ENCODE measurements at regions not wholly inside any gene's neighbourhood (a gene's known extent, or its start where the extent isn't known, plus 50 kb on each side); places are given as distances from the start of the nearest gene placed in this dataset.

- no TSS peak for BruUV-seq (replicated peaks)
- RAD21 ChIA-PET (ENCODE audit: unreplicated experiment): no interaction called here
- ATAC-seq (no peak), FAIRE-seq (no peak), DNase-seq (ENCODE audit: low read depth, low spot score) (no peak)
- Histone ChIP-seq H3K79me2 (ENCODE audit: control insufficient read depth, insufficient read depth, low read length) (no peaks in the 10 kb centered on the region), H3K9me3 (replicated peaks; ENCODE audit: control insufficient read depth, insufficient read depth, low read length) (no peaks in the 10 kb centered on the region), H4K20me1 (ENCODE audit: control insufficient read depth, insufficient read depth) (no peaks in the 10 kb centered on the region), H3K27me3 (replicated peaks in 1 of 2; ENCODE audit: control insufficient read depth in 2 of 2, insufficient read depth in 2 of 2, low read length in 1 of 2) (no peaks in the 10 kb centered on the region), H3K4me2 (ENCODE audit: control insufficient read depth, insufficient read depth) (no peak overlapping the region), H2AFZ (ENCODE audit: control insufficient read depth, low read depth, low read length) (no peak overlapping the region), H3K4me1 (ENCODE audit: control insufficient read depth, insufficient read depth, low read length) (no peaks in the 10 kb centered on the region), H3K4me3 (no peak overlapping the region), H3K9ac (ENCODE audit: control insufficient read depth, insufficient read depth, low read length) (no peak overlapping the region), H3K36me3 (ENCODE audit: control insufficient read depth in 2 of 2, insufficient read depth in 2 of 2, low read length in 1 of 2) (no peaks in the 10 kb centered on the region), H3K27ac (ENCODE audit: control insufficient read depth, insufficient read depth) (no peak overlapping the region)
- intact Hi-C loops (cut with micrococcal nuclease; ENCODE audit: unreplicated experiment) (no loop called here), in situ Hi-C loops (cut with MboI) (no loop called here)
- no peak for TF ChIP-seq NR2F1 (conservative IDR thresholded peaks at IDR 0.05)
- no peak for TF ChIP-seq MEF2A (IDR thresholded peaks at IDR 0.05; ENCODE audit: insufficient read depth, low read depth, low read length)
- no peak for TF ChIP-seq NFYB (IDR thresholded peaks at IDR 0.05; ENCODE audit: insufficient read depth, low read depth, low read length)
- TF ChIP-seq ATF7 (IDR thresholded peaks at IDR 0.05; ENCODE audit: low read depth): no peak
- TF ChIP-seq, protein P1, sequence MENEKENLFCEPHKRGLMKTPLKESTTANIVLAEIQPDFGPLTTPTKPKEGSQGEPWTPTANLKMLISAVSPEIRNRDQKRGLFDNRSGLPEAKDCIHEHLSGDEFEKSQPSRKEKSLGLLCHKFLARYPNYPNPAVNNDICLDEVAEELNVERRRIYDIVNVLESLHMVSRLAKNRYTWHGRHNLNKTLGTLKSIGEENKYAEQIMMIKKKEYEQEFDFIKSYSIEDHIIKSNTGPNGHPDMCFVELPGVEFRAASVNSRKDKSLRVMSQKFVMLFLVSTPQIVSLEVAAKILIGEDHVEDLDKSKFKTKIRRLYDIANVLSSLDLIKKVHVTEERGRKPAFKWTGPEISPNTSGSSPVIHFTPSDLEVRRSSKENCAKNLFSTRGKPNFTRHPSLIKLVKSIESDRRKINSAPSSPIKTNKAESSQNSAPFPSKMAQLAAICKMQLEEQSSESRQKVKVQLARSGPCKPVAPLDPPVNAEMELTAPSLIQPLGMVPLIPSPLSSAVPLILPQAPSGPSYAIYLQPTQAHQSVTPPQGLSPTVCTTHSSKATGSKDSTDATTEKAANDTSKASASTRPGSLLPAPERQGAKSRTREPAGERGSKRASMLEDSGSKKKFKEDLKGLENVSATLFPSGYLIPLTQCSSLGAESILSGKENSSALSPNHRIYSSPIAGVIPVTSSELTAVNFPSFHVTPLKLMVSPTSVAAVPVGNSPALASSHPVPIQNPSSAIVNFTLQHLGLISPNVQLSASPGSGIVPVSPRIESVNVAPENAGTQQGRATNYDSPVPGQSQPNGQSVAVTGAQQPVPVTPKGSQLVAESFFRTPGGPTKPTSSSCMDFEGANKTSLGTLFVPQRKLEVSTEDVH (IDR thresholded peaks at IDR 0.05; ENCODE audit: low read depth, partially characterized antibody): no peak
- TF ChIP-seq PKNOX1 (IDR thresholded peaks at IDR 0.05): no peak
- TF ChIP-seq POLR2AphosphoS5 (IDR thresholded peaks at IDR 0.05; ENCODE audit: low read length): no peak
- TF ChIP-seq SP1 (IDR thresholded peaks at IDR 0.05; ENCODE audit: low read depth, low read length): no peak
- TF ChIP-seq, protein P2, sequence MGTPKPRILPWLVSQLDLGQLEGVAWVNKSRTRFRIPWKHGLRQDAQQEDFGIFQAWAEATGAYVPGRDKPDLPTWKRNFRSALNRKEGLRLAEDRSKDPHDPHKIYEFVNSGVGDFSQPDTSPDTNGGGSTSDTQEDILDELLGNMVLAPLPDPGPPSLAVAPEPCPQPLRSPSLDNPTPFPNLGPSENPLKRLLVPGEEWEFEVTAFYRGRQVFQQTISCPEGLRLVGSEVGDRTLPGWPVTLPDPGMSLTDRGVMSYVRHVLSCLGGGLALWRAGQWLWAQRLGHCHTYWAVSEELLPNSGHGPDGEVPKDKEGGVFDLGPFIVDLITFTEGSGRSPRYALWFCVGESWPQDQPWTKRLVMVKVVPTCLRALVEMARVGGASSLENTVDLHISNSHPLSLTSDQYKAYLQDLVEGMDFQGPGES (IDR thresholded peaks at IDR 0.05): no peak
- TF ChIP-seq PML (IDR thresholded peaks at IDR 0.05; ENCODE audit: low read length): no peak
- no peak for TF ChIP-seq ZBTB4 (CRISPR knock-in tag; IDR thresholded peaks at IDR 0.05)
- TF ChIP-seq MTA3 (IDR thresholded peaks at IDR 0.05; ENCODE audit: borderline replicate concordance, low read length): no peak
- TF ChIP-seq JUNB (IDR thresholded peaks at IDR 0.05): no peak
- CTCF ChIA-PET: interaction anchor here (0.7 kb wide), 1 partner anchor 14 kb away, joined by 3 read pairs; no protein-coding TSS in a partner anchor
- WGBS (ENCODE audit: insufficient coverage, insufficient replicate concordance, low lambda C conversion rate, missing lambda C conversion rate): 0% methylated on average over 1 of the region's 1 CpG
- SMC1A ChIA-PET (ENCODE audit: uncharacterized antibody, unreplicated experiment): no interaction called here
- POLR2A ChIA-PET: no interaction called here
Measured at GRCh38 chr4:43564107-43564506, 671.6 kb downstream of the GRXCR1 start.

Measured in GM12878 (cell line).